Heart right ventricle (tissue), 16 donors: ENCODE measurements at regions not wholly inside any gene's neighbourhood (a gene's known extent, or its start where the extent isn't known, plus 50 kb on each side); places are given as distances from the start of the nearest gene placed in this dataset.
A peak's percentile ranks its signal among the peaks of the same experiment; 100 is the strongest.

Source experiments
- ATAC-seq, 8 donors: fragments of 200-7000 bp; cut with Tn5 transposase; one replicate each; pipeline ENCODE4 v1.9.1; 2020; ENCODE audit warnings: mild to moderate bottlenecking in 8 of 8, moderate library complexity in 8 of 8, moderate number of reproducible peaks in 1 of 8
- DNase-seq, 2 donors: peaks; one replicate each; pipeline ENCODE4 v3.0.0-alpha.2; 2020
- H3K27ac ChIP-seq, 10 donors: fragments of 200-600 bp; sonication (generic) in 2 of 10; one replicate each; pipeline versions ENCODE4 v1.5.0 to v1.8.0; 2020 to 2022; ENCODE audit warnings: mild to moderate bottlenecking in 3 of 10
- H3K27me3 ChIP-seq, 7 donors: fragments of 200-600 bp; one replicate each; pipeline ENCODE4 v1.8.0; 2021 to 2022; ENCODE audit warnings: mild to moderate bottlenecking in 2 of 7
- H3K36me3 ChIP-seq, 9 donors: fragments of 200-600 bp; sonication (generic) in 1 of 9; one replicate each; pipeline versions ENCODE4 v1.5.0 to v1.8.0; 2020 to 2022; ENCODE audit warnings: mild to moderate bottlenecking in 2 of 9
- H3K4me1 ChIP-seq, 9 donors: fragments of 200-600 bp; sonication (generic) in 1 of 9; one replicate each; pipeline versions ENCODE4 v1.5.0 to v1.8.0; 2020 to 2022; ENCODE audit warnings: mild to moderate bottlenecking in 4 of 9
- H3K4me3 ChIP-seq, 10 donors: fragments of 200-600 bp; sonication (generic) in 2 of 10; one replicate each; pipeline versions ENCODE4 v1.5.0 to v1.8.0; 2020 to 2022; ENCODE audit warnings: mild to moderate bottlenecking in 7 of 10, moderate library complexity in 2 of 10
- H3K9me3 ChIP-seq, 11 donors: fragments of 200-600 bp in 10 of 11; sonication (generic) in 2 of 11; one replicate each; pipeline versions ENCODE4 v1.5.0 to v1.8.0; 2013 to 2022; ENCODE audit warnings: mild to moderate bottlenecking in 2 of 11, control low read depth in 1 of 11, moderate library complexity in 1 of 11
- WGBS, 2 donors: extraction: QIAGEN DNeasy Blood & Tissue Kit; methylation state at CpG; one replicate each; pipeline ENCODE4 v1.1.7; 2013; ENCODE audit warnings: inconsistent platforms in 1 of 2; 5-methylcytosine and 5-hydroxymethylcytosine counted together
- intact Hi-C, 10 donors: fragments of 100-400 bp; cut with DNase I; formaldehyde crosslinking; loops; one replicate each; pipeline versions ENCODE4 v1.11.1 to v1.14.2; 2022
- TF ChIP-seq, protein P1 (sequence below), 9 donors: fragments of 200-600 bp; sonication (generic) in 2 of 9; IDR thresholded peaks; one replicate each; pipeline versions ENCODE4 v1.5.0 to v1.8.0; 2021 to 2022; ENCODE audit warnings: antibody characterized with exemption in 9 of 9, mild to moderate bottlenecking in 5 of 9, moderate library complexity in 1 of 9
- donor health status: Arrhythmogenic right ventricular cardiomyopathy.
- donor health status: ischemic (EF 13 %, LVEDD 7.1; RV severe dilation, severe dysfunction).
- donor health status: healthy with polysubstance abuse.
- donor health status: DM: no; HTN: yes; CAD: no.
- donor health status: DM: no; HTN: no; CAD: no.
- donor health status: ischemic (EF 25% LVEDD 6.9; RV normal size, moderate dysfunction).
- donor health status: ischemic (EF 25% LVEDD 5.7; RV mildly dilated, moderate dysfunction).
- donor health status: healthy.
- donor health status: DM: yes; HTN: yes; CAD: no.
- donor health status: Ischemic cardiomyopathy.
- donor health status: ischemic (EF 35%, LVEDD 5.7; RV mildly dilated, moderate dysfunction).
- donor health status: nonischemic (EF 11% LVEDD 7.7; RV severe dilation, severe dysfunction).
- donor health status: DM: yes; HTN: yes; CAD: no.
- donor health status: PGD.
- donor health status: ischemic (EF 29% LVEDD 5.4; RV normal size, mild dysfunction).
- donor health status: nonischemic (EF 23%, LVEDD 6.1; RV moderate dilation, normal function).

- TF ChIP-seq, protein P1, sequence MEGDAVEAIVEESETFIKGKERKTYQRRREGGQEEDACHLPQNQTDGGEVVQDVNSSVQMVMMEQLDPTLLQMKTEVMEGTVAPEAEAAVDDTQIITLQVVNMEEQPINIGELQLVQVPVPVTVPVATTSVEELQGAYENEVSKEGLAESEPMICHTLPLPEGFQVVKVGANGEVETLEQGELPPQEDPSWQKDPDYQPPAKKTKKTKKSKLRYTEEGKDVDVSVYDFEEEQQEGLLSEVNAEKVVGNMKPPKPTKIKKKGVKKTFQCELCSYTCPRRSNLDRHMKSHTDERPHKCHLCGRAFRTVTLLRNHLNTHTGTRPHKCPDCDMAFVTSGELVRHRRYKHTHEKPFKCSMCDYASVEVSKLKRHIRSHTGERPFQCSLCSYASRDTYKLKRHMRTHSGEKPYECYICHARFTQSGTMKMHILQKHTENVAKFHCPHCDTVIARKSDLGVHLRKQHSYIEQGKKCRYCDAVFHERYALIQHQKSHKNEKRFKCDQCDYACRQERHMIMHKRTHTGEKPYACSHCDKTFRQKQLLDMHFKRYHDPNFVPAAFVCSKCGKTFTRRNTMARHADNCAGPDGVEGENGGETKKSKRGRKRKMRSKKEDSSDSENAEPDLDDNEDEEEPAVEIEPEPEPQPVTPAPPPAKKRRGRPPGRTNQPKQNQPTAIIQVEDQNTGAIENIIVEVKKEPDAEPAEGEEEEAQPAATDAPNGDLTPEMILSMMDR (IDR thresholded peaks at IDR 0.05), result peak in 6 of 9 donors; percentile 12 to 47 (median 38)
- H3K9me3 ChIP-seq, result no peaks in the 10 kb centered on the region
- ATAC-seq, result no peak
- H3K36me3 ChIP-seq, result no peaks in the 10 kb centered on the region
- peaks cover 2 to 30% (median 22%) of the 10 kb centered on the region in 9 donors for H3K4me1 ChIP-seq
- 83 to 90% methylated on average over 21 of the region's 21 CpGs for WGBS, 2 donors
- DNase-seq, result no peak
- intact Hi-C loops, result loop anchor here in 1 of 10 donors (5.0 kb wide), 1 partner anchor 125 kb away; no protein-coding TSS in a partner anchor
- H3K27ac ChIP-seq, result no peak overlapping the region
- no peaks in the 10 kb centered on the region for H3K27me3 ChIP-seq
- H3K4me3 ChIP-seq, result no peak overlapping the region
Measured at GRCh38 chr16:85546585-85547447, 66.3 kb upstream of the GSE1 start.

DNA sequence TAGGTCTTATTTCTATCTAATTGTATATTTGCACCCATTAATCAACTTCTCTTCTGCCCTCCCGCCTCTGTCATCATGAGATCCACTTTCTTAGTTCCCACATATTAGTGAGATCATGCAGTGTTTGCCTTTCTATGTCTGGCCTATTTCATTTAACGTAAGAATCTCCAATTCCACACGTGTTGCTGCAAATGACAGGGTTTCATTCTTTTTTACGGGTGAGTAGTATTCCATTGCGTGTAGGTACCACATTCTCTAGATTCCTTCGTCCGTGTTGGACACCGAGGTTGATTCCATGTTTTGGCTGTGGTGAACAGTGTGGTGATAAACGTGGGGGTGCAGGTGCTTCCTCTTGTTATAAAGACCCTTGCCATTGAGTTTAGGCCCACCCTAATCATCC, 64.7 kb upstream of the GSE1 start:
- H3K27ac ChIP-seq, result no peak overlapping the region
- H3K36me3 ChIP-seq, result no peaks in the 10 kb centered on the region
- TF ChIP-seq, protein P1 (IDR thresholded peaks at IDR 0.05), result no peak
- peaks cover 2 to 31% (median 24%) of the 10 kb centered on the region in 9 donors for H3K4me1 ChIP-seq
- no peaks in the 10 kb centered on the region for H3K9me3 ChIP-seq
- ATAC-seq, result no peak
- intact Hi-C loops, result loop anchor here in 1 of 10 donors (5.0 kb wide), 1 partner anchor 126 kb away; no protein-coding TSS in a partner anchor
- no peaks in the 10 kb centered on the region for H3K27me3 ChIP-seq
- WGBS, 2 donors, result 95% methylated on average over 9 of the region's 9 CpGs
- DNase-seq, result no peak
- no peak overlapping the region for H3K4me3 ChIP-seq

DNA sequence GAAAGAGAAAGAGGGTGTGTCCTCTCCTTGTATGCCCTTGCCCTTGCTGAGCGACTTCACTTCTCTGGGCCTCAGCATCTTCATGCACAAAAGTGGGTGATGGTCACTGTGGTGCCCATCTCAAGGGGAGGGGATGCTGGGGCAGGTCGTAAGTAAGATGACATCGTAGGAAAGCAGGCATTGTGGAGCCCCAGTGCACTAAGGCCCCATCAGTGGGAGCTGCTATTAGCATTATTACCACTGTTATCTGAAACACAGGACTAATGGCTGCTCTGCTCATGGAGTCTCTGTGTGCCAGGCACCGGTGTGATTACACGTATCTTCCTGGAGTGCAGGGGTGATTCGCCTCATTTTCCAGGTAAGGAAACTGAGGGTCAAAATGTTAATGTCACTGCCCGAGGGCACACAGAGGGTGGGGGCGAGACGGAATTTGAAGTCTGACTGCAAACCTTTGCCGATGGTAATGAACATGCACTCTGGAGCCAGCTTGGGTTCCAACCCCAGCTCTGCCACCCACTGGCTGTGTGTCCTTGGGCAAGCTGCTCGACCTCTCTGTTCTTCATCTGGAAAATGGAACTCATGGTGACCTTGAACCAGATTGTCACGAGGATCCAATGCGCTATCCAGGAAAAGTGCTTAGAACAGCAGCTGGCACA, 63.2 kb upstream of the GSE1 start:
- no peaks in the 10 kb centered on the region for H3K36me3 ChIP-seq
- H3K27me3 ChIP-seq, result no peaks in the 10 kb centered on the region
- peaks cover 2 to 35% (median 19%) of the 10 kb centered on the region in 9 donors for H3K4me1 ChIP-seq
- TF ChIP-seq, protein P1 (IDR thresholded peaks at IDR 0.05), result no peak
- WGBS, 2 donors, result 69 to 74% methylated on average over 13 of the region's 13 CpGs
- ATAC-seq, result no peak
- DNase-seq, result no peak
- no peaks in the 10 kb centered on the region for H3K9me3 ChIP-seq
- intact Hi-C loops, result loop anchor here in 2 of 10 donors (5.0 kb wide), 3 partner anchors 88 to 1363 kb away; partner anchors contain the start of gene TAF1C (in 1 of the 2)
- H3K4me3 ChIP-seq, result no peak overlapping the region
- peak overlapping the region in 1 of 10 donors; percentile 49 for H3K27ac ChIP-seq

- WGBS, 2 donors, result 45 to 59% methylated on average over 14 of the region's 14 CpGs
- no peak for DNase-seq
- H3K4me1 ChIP-seq, result peaks cover 2 to 30% (median 15%) of the 10 kb centered on the region in 9 donors
- H3K4me3 ChIP-seq, result no peak overlapping the region
- intact Hi-C loops, result loop anchor here in 1 of 10 donors (5.0 kb wide), 2 partner anchors 88 to 1363 kb away; partner anchors contain the start of gene TAF1C
- no peaks in the 10 kb centered on the region for H3K27me3 ChIP-seq
- ATAC-seq, result peak in 3 of 8 donors; percentile 12 to 46 (median 25)
- peak overlapping the region in 6 of 10 donors; percentile 4 to 64 (median 44) for H3K27ac ChIP-seq
- H3K36me3 ChIP-seq, result no peaks in the 10 kb centered on the region
- H3K9me3 ChIP-seq, result no peaks in the 10 kb centered on the region
- TF ChIP-seq, protein P1 (IDR thresholded peaks at IDR 0.05), result peak in 8 of 9 donors; percentile 7 to 59 (median 38)
Measured at GRCh38 chr16:85550422-85550864, 62.7 kb upstream of the GSE1 start.
